DOHH2 (cell line): ENCODE measurements at regions not wholly inside any gene's neighbourhood (a gene's known extent, or its start where the extent isn't known, plus 50 kb on each side); places are given as distances from the start of the nearest gene placed in this dataset.

Experiments used
- EZH2phosphoT487 ChIP-seq: fragments of 200-600 bp; sonication (generic); IDR thresholded peaks from 2 replicates; pipeline ENCODE4 v1.6.1; 2017; ENCODE audit warnings: borderline replicate concordance, mild to moderate bottlenecking, antibody characterized with exemption, low read length, moderate library complexity, mixed read lengths
- TF ChIP-seq, protein P1 (sequence below): fragments of 200-600 bp; sonication (generic); IDR thresholded peaks from one replicate; pipeline ENCODE4 v1.5.1; 2014; ENCODE audit warnings: antibody characterized with exemption, mild to moderate bottlenecking, low read depth, low read length; ENCODE audit not compliant: poor library complexity, severe bottlenecking

DNA sequence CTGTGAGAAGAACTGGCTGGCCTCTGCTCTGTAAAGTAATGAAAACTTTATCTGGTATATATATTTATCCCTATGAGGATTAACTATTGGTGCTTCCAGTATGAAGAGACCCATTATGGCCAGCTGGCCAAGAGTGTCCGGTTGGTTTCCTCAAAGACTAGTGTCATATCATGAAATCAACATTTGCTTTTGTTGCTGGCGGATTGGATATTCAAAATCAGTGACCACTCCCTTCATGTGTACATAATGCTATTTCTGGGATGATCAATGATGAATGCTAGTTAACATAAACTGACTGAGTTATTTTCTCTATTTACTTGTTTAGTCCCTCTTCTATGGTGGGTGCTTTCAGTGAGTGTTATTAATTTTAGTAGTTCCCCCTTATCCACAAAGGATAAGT lies 60.8 kb upstream of the NUDT12 start:
- TF ChIP-seq, protein P1, sequence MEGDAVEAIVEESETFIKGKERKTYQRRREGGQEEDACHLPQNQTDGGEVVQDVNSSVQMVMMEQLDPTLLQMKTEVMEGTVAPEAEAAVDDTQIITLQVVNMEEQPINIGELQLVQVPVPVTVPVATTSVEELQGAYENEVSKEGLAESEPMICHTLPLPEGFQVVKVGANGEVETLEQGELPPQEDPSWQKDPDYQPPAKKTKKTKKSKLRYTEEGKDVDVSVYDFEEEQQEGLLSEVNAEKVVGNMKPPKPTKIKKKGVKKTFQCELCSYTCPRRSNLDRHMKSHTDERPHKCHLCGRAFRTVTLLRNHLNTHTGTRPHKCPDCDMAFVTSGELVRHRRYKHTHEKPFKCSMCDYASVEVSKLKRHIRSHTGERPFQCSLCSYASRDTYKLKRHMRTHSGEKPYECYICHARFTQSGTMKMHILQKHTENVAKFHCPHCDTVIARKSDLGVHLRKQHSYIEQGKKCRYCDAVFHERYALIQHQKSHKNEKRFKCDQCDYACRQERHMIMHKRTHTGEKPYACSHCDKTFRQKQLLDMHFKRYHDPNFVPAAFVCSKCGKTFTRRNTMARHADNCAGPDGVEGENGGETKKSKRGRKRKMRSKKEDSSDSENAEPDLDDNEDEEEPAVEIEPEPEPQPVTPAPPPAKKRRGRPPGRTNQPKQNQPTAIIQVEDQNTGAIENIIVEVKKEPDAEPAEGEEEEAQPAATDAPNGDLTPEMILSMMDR: no peak
- TF ChIP-seq EZH2phosphoT487: no peak
